MM.1S (cell line): ENCODE measurements at regions not wholly inside any gene's neighbourhood (a gene's known extent, or its start where the extent isn't known, plus 50 kb on each side); places are given as distances from the start of the nearest gene placed in this dataset.

Experiments
- DNase-seq: peaks from one replicate; pipeline ENCODE4 v3.0.0-alpha.2; 2015
- H2AFZ ChIP-seq: fragments of 300-600 bp; sonication (generic); 2 replicates; pipeline ENCODE4 v1.6.0; 2016; ENCODE audit warnings: antibody characterized with exemption, low read length
- H3F3A ChIP-seq: fragments of 300-600 bp; sonication (generic); 2 replicates; pipeline ENCODE4 v1.6.1; 2016; ENCODE audit warnings: mild to moderate bottlenecking, antibody characterized with exemption, low read length, moderate library complexity, mixed read lengths; ENCODE audit not compliant: insufficient read depth
- H3K27ac ChIP-seq: fragments of 300-600 bp; sonication (generic); 2 replicates; pipeline ENCODE4 v1.5.1; 2016; ENCODE audit warnings: mild to moderate bottlenecking, low read length
- H3K27me3 ChIP-seq: fragments of 300-600 bp; sonication (generic); replicated peaks from 2 replicates; pipeline ENCODE4 v1.6.0; 2016; ENCODE audit warnings: low read length; ENCODE audit not compliant: insufficient read depth
- H3K36me3 ChIP-seq: fragments of 300-600 bp; sonication (generic); replicated peaks from 2 replicates; pipeline ENCODE4 v1.6.1; 2016; ENCODE audit warnings: mild to moderate bottlenecking, low read length, mixed read lengths; ENCODE audit not compliant: insufficient read depth
- H3K4me1 ChIP-seq: fragments of 300-600 bp; sonication (generic); 2 replicates; pipeline ENCODE4 v1.6.1; 2016; ENCODE audit warnings: low read length, mixed read lengths
- H3K4me2 ChIP-seq: fragments of 300-600 bp; sonication (generic); 2 replicates; pipeline ENCODE4 v1.6.0; 2016; ENCODE audit warnings: low read depth, low read length
- H3K4me3 ChIP-seq: fragments of 300-600 bp; sonication (generic); 2 replicates; pipeline ENCODE4 v1.5.1; 2016; ENCODE audit warnings: low read length, mixed read lengths
- H3K79me2 ChIP-seq: fragments of 300-600 bp; sonication (generic); 2 replicates; pipeline ENCODE4 v1.6.1; 2016; ENCODE audit warnings: mixed run types, low read length, mixed read lengths
- H3K9ac ChIP-seq: fragments of 300-600 bp; sonication (generic); 2 replicates; pipeline ENCODE4 v1.6.1; 2016; ENCODE audit warnings: low read length, mixed read lengths
- H3K9me2 ChIP-seq: fragments of 300-600 bp; sonication (generic); replicated peaks from 2 replicates; pipeline ENCODE4 v1.6.1; 2016; ENCODE audit warnings: mild to moderate bottlenecking, low read length, mixed read lengths; ENCODE audit not compliant: insufficient read depth
- H3K9me3 ChIP-seq: fragments of 300-600 bp; sonication (generic); replicated peaks from 2 replicates; pipeline ENCODE4 v1.6.1; 2016; ENCODE audit warnings: mild to moderate bottlenecking, low read length, mixed read lengths; ENCODE audit not compliant: insufficient read depth
- H4K20me1 ChIP-seq: fragments of 300-600 bp; sonication (generic); 2 replicates; pipeline ENCODE4 v1.6.1; 2016; ENCODE audit warnings: mild to moderate bottlenecking, low read length, moderate library complexity, mixed read lengths; ENCODE audit not compliant: insufficient read depth
- EZH2 ChIP-seq: fragments of 300-600 bp; sonication (generic); optimal IDR thresholded peaks from 2 replicates; pipeline ENCODE3; 2017; ENCODE audit warnings: low read depth, mild to moderate bottlenecking, antibody characterized with exemption, low read length, mixed read lengths
- EZH2phosphoT487 ChIP-seq: fragments of 300-600 bp; sonication (generic); IDR thresholded peaks from 2 replicates; pipeline ENCODE4 v1.6.1; 2018; ENCODE audit warnings: antibody characterized with exemption, low read length
- TF ChIP-seq, protein P1 (sequence below): fragments of 300-600 bp; sonication (generic); IDR thresholded peaks from 2 replicates; pipeline ENCODE4 v1.5.1; 2016; ENCODE audit warnings: antibody characterized with exemption, low read length, mixed read lengths

DNA sequence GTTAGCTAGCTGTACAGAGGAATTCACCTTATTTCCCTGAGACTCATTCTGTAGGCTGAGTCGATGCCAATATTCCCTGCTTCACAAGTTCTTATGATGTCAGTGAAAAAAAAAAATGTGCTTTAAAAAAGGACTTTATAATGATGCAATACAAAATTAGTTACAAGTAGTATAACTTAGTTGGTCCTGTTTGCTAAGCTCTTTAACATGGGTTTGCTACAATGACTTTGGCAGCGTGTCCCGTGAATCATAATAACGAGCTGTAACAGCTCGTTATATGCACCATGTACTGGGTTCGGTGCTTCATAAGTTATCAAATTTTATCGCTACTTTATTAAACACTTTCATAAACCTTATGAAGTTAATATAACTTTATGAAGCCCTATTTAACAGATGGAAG, 349.7 kb downstream of the LMX1A start:
- H3K36me3 ChIP-seq = no peaks in the 10 kb centered on the region
- H3K9ac ChIP-seq = no peak overlapping the region
- H3K9me2 ChIP-seq = no peaks in the 10 kb centered on the region
- H3K4me2 ChIP-seq = no peak overlapping the region
- H3K27me3 ChIP-seq = no peaks in the 10 kb centered on the region
- H3K4me3 ChIP-seq = no peak overlapping the region
- H3K27ac ChIP-seq = no peak overlapping the region
- DNase-seq = no peak
- H3K4me1 ChIP-seq = no peaks in the 10 kb centered on the region
- no peak for TF ChIP-seq EZH2
- TF ChIP-seq, protein P1, sequence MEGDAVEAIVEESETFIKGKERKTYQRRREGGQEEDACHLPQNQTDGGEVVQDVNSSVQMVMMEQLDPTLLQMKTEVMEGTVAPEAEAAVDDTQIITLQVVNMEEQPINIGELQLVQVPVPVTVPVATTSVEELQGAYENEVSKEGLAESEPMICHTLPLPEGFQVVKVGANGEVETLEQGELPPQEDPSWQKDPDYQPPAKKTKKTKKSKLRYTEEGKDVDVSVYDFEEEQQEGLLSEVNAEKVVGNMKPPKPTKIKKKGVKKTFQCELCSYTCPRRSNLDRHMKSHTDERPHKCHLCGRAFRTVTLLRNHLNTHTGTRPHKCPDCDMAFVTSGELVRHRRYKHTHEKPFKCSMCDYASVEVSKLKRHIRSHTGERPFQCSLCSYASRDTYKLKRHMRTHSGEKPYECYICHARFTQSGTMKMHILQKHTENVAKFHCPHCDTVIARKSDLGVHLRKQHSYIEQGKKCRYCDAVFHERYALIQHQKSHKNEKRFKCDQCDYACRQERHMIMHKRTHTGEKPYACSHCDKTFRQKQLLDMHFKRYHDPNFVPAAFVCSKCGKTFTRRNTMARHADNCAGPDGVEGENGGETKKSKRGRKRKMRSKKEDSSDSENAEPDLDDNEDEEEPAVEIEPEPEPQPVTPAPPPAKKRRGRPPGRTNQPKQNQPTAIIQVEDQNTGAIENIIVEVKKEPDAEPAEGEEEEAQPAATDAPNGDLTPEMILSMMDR = no peak
- no peaks in the 10 kb centered on the region for H4K20me1 ChIP-seq
- H3F3A ChIP-seq = no peaks in the 10 kb centered on the region
- H3K79me2 ChIP-seq = no peaks in the 10 kb centered on the region
- H2AFZ ChIP-seq = no peak overlapping the region
- H3K9me3 ChIP-seq = no peaks in the 10 kb centered on the region

DNA sequence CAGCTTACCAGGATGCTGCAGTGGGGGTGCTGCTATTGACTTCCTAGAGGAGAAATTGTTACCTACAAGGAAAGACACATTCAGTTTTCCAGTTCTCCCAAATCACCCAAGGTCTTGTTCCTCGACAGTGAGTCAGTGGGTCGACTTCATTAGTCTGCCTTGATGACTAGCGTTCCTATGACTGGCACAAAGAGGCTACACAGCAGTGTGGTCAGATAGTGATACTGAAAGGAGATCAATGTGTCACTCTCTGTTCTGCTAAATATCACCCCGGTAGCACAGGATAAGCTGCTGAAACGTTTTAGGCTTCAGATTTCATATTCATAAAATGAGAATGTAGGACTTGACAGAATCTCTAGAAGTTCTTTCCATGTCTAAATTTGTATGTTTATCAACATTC, 357.4 kb downstream of the LMX1A start:
- no peak overlapping the region for H3K4me3 ChIP-seq
- no peak overlapping the region for H2AFZ ChIP-seq
- no peaks in the 10 kb centered on the region for H3K4me1 ChIP-seq
- H3K4me2 ChIP-seq = no peak overlapping the region
- H3K27ac ChIP-seq = no peak overlapping the region
- H3K36me3 ChIP-seq = no peaks in the 10 kb centered on the region
- H3K9ac ChIP-seq = no peak overlapping the region
- H3K9me3 ChIP-seq = no peaks in the 10 kb centered on the region
- H3K9me2 ChIP-seq = no peaks in the 10 kb centered on the region
- no peak for DNase-seq
- no peaks in the 10 kb centered on the region for H3K79me2 ChIP-seq
- no peaks in the 10 kb centered on the region for H3K27me3 ChIP-seq
- TF ChIP-seq EZH2 (no peak), EZH2phosphoT487 (no peak)
- TF ChIP-seq, protein P1 = no peak
- H3F3A ChIP-seq = no peaks in the 10 kb centered on the region
- H4K20me1 ChIP-seq = no peaks in the 10 kb centered on the region

DNA sequence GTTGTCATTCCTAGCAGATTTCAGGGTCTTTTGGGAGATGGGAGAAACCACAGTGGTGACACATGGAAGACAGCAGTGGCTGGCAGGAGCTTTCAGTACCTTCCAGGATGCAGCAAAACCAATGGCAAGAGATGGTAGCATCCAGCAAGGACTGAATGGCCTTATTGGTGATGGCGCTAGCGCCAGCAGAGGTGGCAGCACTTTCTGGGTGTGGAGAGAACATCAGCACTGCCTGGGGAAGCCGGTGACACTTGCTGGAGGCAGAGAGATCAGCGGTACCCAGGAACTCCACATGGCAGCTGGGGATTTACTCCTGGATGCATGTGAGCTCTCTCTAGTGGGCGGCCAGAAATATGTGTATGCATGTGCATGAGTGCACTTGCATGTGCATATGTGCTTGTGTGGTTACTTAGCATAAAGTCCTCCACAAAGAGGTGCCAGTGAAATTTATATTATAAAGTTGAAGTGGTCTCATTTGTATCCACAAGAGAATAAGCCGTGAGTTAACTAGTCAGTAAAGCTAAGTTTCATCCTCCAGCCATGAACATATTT, 364.7 kb downstream of the LMX1A start:
- Histone ChIP-seq H3K9ac (no peak overlapping the region), H3K79me2 (no peaks in the 10 kb centered on the region), H3K9me3 (no peaks in the 10 kb centered on the region), H3K36me3 (no peaks in the 10 kb centered on the region), H3F3A (no peaks in the 10 kb centered on the region), H3K9me2 (no peaks in the 10 kb centered on the region), H2AFZ (no peak overlapping the region), H3K4me3 (no peak overlapping the region), H3K27ac (no peak overlapping the region), H3K27me3 (no peaks in the 10 kb centered on the region), H4K20me1 (no peaks in the 10 kb centered on the region), H3K4me2 (no peak overlapping the region), H3K4me1 (no peaks in the 10 kb centered on the region)
- TF ChIP-seq EZH2phosphoT487 (no peak), EZH2 (no peak)
- TF ChIP-seq, protein P1 = no peak
- DNase-seq = no peak
